ENCODE measurements at regions not wholly inside any gene's neighbourhood (a gene's known extent, or its start where the extent isn't known, plus 50 kb on each side); places are given as distances from the start of the nearest gene placed in this dataset.

DNA sequence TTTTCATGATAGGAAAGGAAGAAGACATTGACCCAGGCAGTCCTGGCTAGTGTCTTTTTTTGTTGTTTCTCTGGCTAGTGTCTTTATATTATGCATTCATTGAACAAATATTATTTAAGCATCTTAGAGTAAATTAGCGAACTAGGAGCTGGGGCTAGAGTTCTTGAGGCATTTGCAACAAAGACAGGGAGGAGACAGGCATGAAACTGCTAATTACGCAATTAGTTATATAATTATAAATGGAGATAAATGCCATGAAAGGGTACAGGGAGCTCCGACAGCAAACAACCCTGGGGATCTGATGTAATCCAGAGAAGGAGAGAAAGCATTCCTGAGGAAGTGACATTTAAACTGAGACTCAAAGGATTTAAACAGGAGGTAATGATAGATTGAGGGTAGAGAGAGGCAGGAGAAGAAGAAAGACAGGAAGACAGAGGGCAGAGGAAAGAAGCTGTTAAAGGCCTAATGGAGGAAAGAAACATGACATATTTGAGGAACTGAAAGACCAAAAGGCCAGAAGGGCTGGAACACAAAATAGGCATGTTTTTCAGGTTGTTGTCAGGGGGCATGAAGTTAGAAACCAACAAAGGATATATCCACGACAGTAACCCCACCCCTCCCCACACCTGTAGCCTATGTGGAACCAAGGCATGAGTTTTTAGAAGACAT lies 99.5 kb upstream of the GJB5 start:
- ChIA-PET POLR2A (no interaction called here), CTCF (interaction anchor here (1.2 kb wide), 1 partner anchor 87 kb away, joined by 3 read pairs; no protein-coding TSS in a partner anchor)
- DNase-seq (ENCODE audit: extremely low spot score) = no peak
- TF ChIP-seq CTBP1 (IDR thresholded peaks at IDR 0.05; ENCODE audit: borderline replicate concordance) (no peak), ZNF384 (IDR thresholded peaks at IDR 0.05) (no peak)

DNA sequence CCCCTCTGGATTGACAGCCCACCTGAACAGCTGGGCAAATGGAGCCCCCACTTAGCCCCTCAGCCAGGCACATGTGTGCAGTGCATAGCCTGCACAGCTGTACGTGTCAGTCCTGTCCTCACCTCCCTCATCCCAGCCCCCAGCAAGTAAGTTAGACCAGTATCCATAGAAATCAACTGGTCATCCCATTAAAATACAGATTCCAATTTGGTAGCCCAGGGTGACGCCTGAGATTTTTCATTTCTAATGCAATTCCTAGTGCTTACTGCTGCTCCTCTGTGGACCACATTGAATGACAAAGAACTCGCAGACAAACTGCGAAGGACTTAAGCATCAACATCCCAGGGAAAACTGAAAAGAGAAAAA lies 99.0 kb upstream of the GJB5 start:
- TF ChIP-seq CTBP1 (IDR thresholded peaks at IDR 0.05; ENCODE audit: borderline replicate concordance) (no peak), NFRKB (IDR thresholded peaks at IDR 0.05) (no peak), FOXK2 (IDR thresholded peaks at IDR 0.05) (no peak), FOXM1 (IDR thresholded peaks at IDR 0.05; ENCODE audit: borderline replicate concordance) (no peak), SUZ12 (IDR thresholded peaks at IDR 0.05) (no peak), TARDBP (IDR thresholded peaks at IDR 0.05) (no peak), L3MBTL2 (conservative IDR thresholded peaks at IDR 0.05) (no peak), FOXA1 (IDR thresholded peaks at IDR 0.05) (no peak), ARNT (IDR thresholded peaks at IDR 0.05) (no peak), ZNF384 (IDR thresholded peaks at IDR 0.05) (no peak), LEF1 (IDR thresholded peaks at IDR 0.05; ENCODE audit: borderline replicate concordance) (no peak), BHLHE40 (IDR thresholded peaks at IDR 0.05; ENCODE audit: borderline replicate concordance) (no peak), HDGF (IDR thresholded peaks at IDR 0.05; ENCODE audit: borderline replicate concordance) (no peak)
- TF ChIP-seq, protein P1, sequence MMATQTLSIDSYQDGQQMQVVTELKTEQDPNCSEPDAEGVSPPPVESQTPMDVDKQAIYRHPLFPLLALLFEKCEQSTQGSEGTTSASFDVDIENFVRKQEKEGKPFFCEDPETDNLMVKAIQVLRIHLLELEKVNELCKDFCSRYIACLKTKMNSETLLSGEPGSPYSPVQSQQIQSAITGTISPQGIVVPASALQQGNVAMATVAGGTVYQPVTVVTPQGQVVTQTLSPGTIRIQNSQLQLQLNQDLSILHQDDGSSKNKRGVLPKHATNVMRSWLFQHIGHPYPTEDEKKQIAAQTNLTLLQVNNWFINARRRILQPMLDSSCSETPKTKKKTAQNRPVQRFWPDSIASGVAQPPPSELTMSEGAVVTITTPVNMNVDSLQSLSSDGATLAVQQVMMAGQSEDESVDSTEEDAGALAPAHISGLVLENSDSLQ (IDR thresholded peaks at IDR 0.05) = no peak
- DNase-seq (ENCODE audit: extremely low spot score) = no peak
- ChIA-PET CTCF (no interaction called here), POLR2A (no interaction called here)

DNA sequence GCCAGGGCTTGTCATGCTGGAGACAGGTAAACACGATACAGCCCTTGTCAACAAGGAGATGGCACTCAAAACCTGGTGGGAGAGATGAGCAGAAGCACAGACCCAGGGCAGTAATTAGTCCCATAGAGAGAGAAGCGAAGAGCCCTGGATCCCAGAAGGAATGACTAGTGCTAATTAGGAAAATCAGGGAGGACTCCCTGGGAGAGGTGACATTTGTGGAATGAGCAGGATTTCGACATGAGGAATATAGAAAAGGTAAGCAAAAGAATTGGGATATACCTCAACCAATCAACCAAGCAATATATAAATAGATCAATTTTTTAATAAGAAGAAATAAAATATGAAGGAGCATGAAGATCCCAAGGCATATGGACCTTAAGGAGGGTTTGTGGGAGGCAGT lies 98.5 kb upstream of the GJB5 start:
- ChIA-PET CTCF (no interaction called here), POLR2A (no interaction called here)
- DNase-seq (ENCODE audit: extremely low spot score) = no peak
- TF ChIP-seq SP1 (IDR thresholded peaks at IDR 0.05) (no peak), SUZ12 (IDR thresholded peaks at IDR 0.05) (no peak), FOXA1 (IDR thresholded peaks at IDR 0.05) (no peak), HDGF (IDR thresholded peaks at IDR 0.05; ENCODE audit: borderline replicate concordance) (no peak), ELF4 (IDR thresholded peaks at IDR 0.05) (no peak), FOXK2 (IDR thresholded peaks at IDR 0.05) (no peak), NFRKB (IDR thresholded peaks at IDR 0.05) (no peak), L3MBTL2 (conservative IDR thresholded peaks at IDR 0.05) (no peak), BHLHE40 (IDR thresholded peaks at IDR 0.05; ENCODE audit: borderline replicate concordance) (no peak), FOXM1 (IDR thresholded peaks at IDR 0.05; ENCODE audit: borderline replicate concordance) (no peak), ZNF384 (IDR thresholded peaks at IDR 0.05) (no peak), ARNT (IDR thresholded peaks at IDR 0.05) (no peak), CTBP1 (IDR thresholded peaks at IDR 0.05; ENCODE audit: borderline replicate concordance) (no peak), TARDBP (IDR thresholded peaks at IDR 0.05) (no peak), LEF1 (IDR thresholded peaks at IDR 0.05; ENCODE audit: borderline replicate concordance) (no peak)
- TF ChIP-seq, protein P1 (IDR thresholded peaks at IDR 0.05) = no peak

DNA sequence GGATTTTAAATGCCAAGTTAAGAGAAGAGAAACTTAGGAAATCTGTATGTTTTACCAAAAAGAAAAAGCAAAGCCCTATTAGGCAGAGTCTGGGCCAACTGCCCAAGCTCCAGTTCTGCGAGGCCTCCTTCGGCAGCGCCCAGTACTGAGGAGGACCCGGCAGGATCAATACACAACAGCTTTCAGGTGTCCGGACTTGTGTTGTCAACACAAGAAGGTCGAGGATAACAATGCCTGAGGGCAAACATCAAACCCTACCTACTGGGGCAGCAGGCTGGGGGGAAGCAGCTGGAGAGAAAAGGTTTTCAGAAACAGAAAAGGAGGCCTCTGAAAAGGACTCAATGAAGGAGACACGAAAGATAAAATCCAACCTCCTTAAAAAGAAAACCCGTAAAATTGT lies 98.1 kb upstream of the GJB5 start:
- DNase-seq (ENCODE audit: extremely low spot score) = no peak
- TF ChIP-seq SP1 (IDR thresholded peaks at IDR 0.05) (no peak), ELF4 (IDR thresholded peaks at IDR 0.05) (no peak), FOXK2 (IDR thresholded peaks at IDR 0.05) (no peak), HDGF (IDR thresholded peaks at IDR 0.05; ENCODE audit: borderline replicate concordance) (no peak), TARDBP (IDR thresholded peaks at IDR 0.05) (no peak), SUZ12 (IDR thresholded peaks at IDR 0.05) (no peak), ARNT (IDR thresholded peaks at IDR 0.05) (no peak), NFRKB (IDR thresholded peaks at IDR 0.05) (no peak), FOXA1 (IDR thresholded peaks at IDR 0.05) (no peak), L3MBTL2 (conservative IDR thresholded peaks at IDR 0.05) (no peak)
- TF ChIP-seq, protein P1 (IDR thresholded peaks at IDR 0.05) = no peak
- ChIA-PET POLR2A (no interaction called here), CTCF (no interaction called here)

DNA sequence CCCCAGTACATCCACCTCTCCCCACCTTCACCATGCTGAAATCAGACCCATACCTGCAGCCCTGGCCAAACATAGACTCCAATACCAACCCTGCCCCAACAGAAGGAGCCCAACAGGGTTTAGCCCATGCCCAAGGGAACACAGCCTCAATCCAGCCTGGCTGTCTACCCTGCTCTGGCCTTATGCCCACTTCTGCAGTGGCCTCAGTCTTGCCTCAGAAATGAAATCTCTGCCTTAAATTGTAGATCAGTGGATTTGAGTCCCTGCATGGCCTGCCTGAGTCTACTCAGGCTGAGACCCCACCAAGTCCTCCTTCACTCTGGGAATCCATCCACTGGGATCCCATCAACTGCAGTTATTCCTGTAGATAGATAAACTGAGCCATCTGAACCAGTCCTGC lies 97.6 kb upstream of the GJB5 start:
- TF ChIP-seq TARDBP (IDR thresholded peaks at IDR 0.05) = no peak
- no peak for TF ChIP-seq ZNF384 (IDR thresholded peaks at IDR 0.05)
- TF ChIP-seq, protein P1 (IDR thresholded peaks at IDR 0.05) = no peak
- no peak for TF ChIP-seq FOXA1 (IDR thresholded peaks at IDR 0.05)
- TF ChIP-seq FOXM1 (IDR thresholded peaks at IDR 0.05; ENCODE audit: borderline replicate concordance) = no peak
- POLR2A ChIA-PET = no interaction called here
- no peak for DNase-seq (ENCODE audit: extremely low spot score)
- CTCF ChIA-PET = interaction anchor here (0.7 kb wide), 1 partner anchor 12 kb away, joined by 3 read pairs; no protein-coding TSS in a partner anchor

DNA sequence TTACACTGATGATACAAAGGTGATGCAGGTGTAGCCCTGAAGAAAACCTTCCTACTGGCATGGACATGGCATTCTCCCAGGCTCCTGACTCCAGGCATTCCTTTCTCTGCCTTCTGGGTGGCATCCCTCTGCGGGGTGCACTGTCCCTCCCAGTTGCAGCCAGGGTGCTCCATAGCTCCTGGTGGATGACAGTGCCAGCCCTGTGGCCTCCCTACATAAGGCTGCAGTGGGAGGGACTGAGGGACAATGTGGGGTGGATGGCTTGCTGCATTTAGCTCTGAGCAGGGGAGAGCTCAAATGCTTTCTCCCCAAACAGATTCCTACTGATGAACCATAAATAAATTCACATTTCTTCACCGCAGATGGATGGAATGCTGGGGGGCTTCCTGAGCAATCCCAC lies 97.0 kb upstream of the GJB5 start:
- no peak for DNase-seq (ENCODE audit: extremely low spot score)
- TF ChIP-seq FOXA1 (IDR thresholded peaks at IDR 0.05) (no peak), LEF1 (IDR thresholded peaks at IDR 0.05; ENCODE audit: borderline replicate concordance) (no peak), SUZ12 (IDR thresholded peaks at IDR 0.05) (no peak)
- POLR2A ChIA-PET = no interaction called here
- CTCF ChIA-PET = interaction anchor here (0.7 kb wide), 1 partner anchor 13 kb away, joined by 3 read pairs; no protein-coding TSS in a partner anchor
